HepG2 (cell line): ENCODE measurements at regions not wholly inside any gene's neighbourhood (a gene's known extent, or its start where the extent isn't known, plus 50 kb on each side); places are given as distances from the start of the nearest gene placed in this dataset.

ENCODE experiments used
- ATAC-seq: fragments of 200-7000 bp; cut with Tn5 transposase; 3 replicates; pipeline ENCODE4 v1.9.1; 2020; ENCODE audit warnings: mild to moderate bottlenecking, moderate library complexity
- BruUV-seq: library from RNA; stranded (reverse); fragments of 400-500 nt; replicated peaks from 2 replicates; lab custom pipeline; 2021; lab: Mats Ljungman, UMichigan
- CTCF ChIA-PET: fragments of 300-600 bp; formaldehyde crosslinking; extraction: SDS; loops from one replicate; lab custom pipeline; 2021; ENCODE audit warnings: low total read pairs, inconsistent platforms, low intra/inter-chr PET ratio; lab: Yijun Ruan, JAX
- POLR2A ChIA-PET: fragments of 350-600 bp; sonication (Branson Sonifier 250); formaldehyde crosslinking; loops from one replicate; lab custom pipeline; 2020; ENCODE audit warnings: antibody characterized with exemption, inconsistent platforms; lab: Yijun Ruan, JAX
- DNase-seq: peaks from one replicate; pipeline ENCODE4 v3.0.0-alpha.2; 2015; ENCODE audit warnings: low spot score
- FAIRE-seq: peaks from 3 replicates; lab custom pipeline; 2011; peaks lifted over from hg19 to GRCh38; lab: Jason Lieb, UNC
- H2AFZ ChIP-seq: one replicate; pipeline ENCODE4 v1.6.1; 2011; ENCODE audit warnings: low read length, inconsistent platforms
- H3K27ac ChIP-seq: fragments of 300-600 bp; 3 replicates; pipeline ENCODE4 v1.8.0; 2011; ENCODE audit warnings: mixed run types, mild to moderate bottlenecking, mixed read lengths, low read length, inconsistent platforms; ENCODE audit not compliant: insufficient read depth; ENCODE audit errors: extremely low read length
- H3K27me3 ChIP-seq, 2 experiments: fragments of 200-600 bp in 1 of 2; 2 replicates in 1 of 2; 3 replicates in 1 of 2; pipeline versions ENCODE4 v1.6.0 to v1.8.0; 2011; ENCODE audit warnings: low read length in 2 of 2, mild to moderate bottlenecking in 2 of 2, moderate library complexity in 2 of 2, inconsistent platforms in 1 of 2; ENCODE audit not compliant: insufficient read depth in 2 of 2, control insufficient read depth in 1 of 2
- H3K36me3 ChIP-seq, 2 experiments: fragments of 200-600 bp in 1 of 2; replicated peaks in 1 of 2; 2 replicates in 1 of 2; 3 replicates in 1 of 2; pipeline versions ENCODE4 v1.5.1 to v1.8.0; 2011; ENCODE audit warnings: low read length in 2 of 2, inconsistent platforms in 1 of 2; ENCODE audit not compliant: insufficient read depth in 2 of 2, control insufficient read depth in 1 of 2
- H3K4me1 ChIP-seq: 2 replicates; pipeline ENCODE4 v1.5.1; 2012; ENCODE audit warnings: low read length, inconsistent platforms; ENCODE audit not compliant: insufficient read depth
- H3K4me2 ChIP-seq: 2 replicates; pipeline ENCODE4 v1.6.0; 2011; ENCODE audit warnings: low read depth, low read length, inconsistent platforms
- H3K4me3 ChIP-seq, 3 experiments: fragments of 200-600 bp in 1 of 3; sonication (generic), shearing (Covaris generic) in 1 of 3; replicated peaks in 1 of 3; 2 replicates each; pipeline ENCODE4 v1.5.1; 2011 to 2016; ENCODE audit warnings: low read length in 3 of 3, inconsistent platforms in 2 of 3, low read depth in 2 of 3, mild to moderate bottlenecking in 2 of 3, control low read depth in 1 of 3, mixed read lengths in 1 of 3; ENCODE audit not compliant: insufficient read depth in 1 of 3
- H3K79me2 ChIP-seq: one replicate; pipeline ENCODE4 v1.6.1; 2011; ENCODE audit warnings: low read length, inconsistent platforms; ENCODE audit not compliant: insufficient read depth
- H3K9ac ChIP-seq: 2 replicates; pipeline ENCODE4 v1.6.0; 2011; ENCODE audit warnings: mild to moderate bottlenecking, low read depth, low read length, inconsistent platforms; ENCODE audit not compliant: insufficient read depth
- H3K9me3 ChIP-seq: 2 replicates; pipeline ENCODE4 v1.5.1; 2012; ENCODE audit warnings: mild to moderate bottlenecking, low read length
- H4K20me1 ChIP-seq: 2 replicates; pipeline ENCODE4 v1.6.0; 2011; ENCODE audit warnings: inconsistent platforms, mild to moderate bottlenecking, low read length, moderate library complexity; ENCODE audit not compliant: insufficient read depth
- HOXA9 ChIP-seq: sonication (generic); formaldehyde crosslinking; IDR thresholded peaks from 2 replicates; pipeline ENCODE4 v1.8.1; 2022; ENCODE audit warnings: missing genetic modification reagents, mild to moderate bottlenecking, moderate library complexity, borderline replicate concordance
- MZF1 ChIP-seq: sonication (generic); formaldehyde crosslinking; IDR thresholded peaks from 2 replicates; pipeline ENCODE4 v1.8.1; 2023; ENCODE audit warnings: mild to moderate bottlenecking, missing genetic modification reagents, borderline replicate concordance
- SALL2 ChIP-seq: sonication (generic); formaldehyde crosslinking; IDR thresholded peaks from 2 replicates; pipeline ENCODE4 v1.8.1; 2023; ENCODE audit warnings: mild to moderate bottlenecking, missing genetic modification reagents, inconsistent platforms
- WGBS: methylation state at CpG from one replicate; pipeline ENCODE4 v1.1.6; 2017; ENCODE audit warnings: low lambda C conversion rate; 5-methylcytosine and 5-hydroxymethylcytosine counted together
- in situ Hi-C: cut with HindIII; loops from 2 replicates; pipeline ENCODE4 v1.10.0; 2017; ENCODE audit warnings: low pct_unique_long_range_greater_than_20kb; ENCODE audit not compliant: extremely low pct_ligation_motif_present
- intact Hi-C: fragments of 100-400 bp; cut with micrococcal nuclease; formaldehyde crosslinking; loops from one replicate; pipeline ENCODE4 v1.10.0; 2022; ENCODE audit not compliant: unreplicated experiment
- TF ChIP-seq, protein P1 (sequence below): sonication (generic); formaldehyde crosslinking; IDR thresholded peaks from 2 replicates; pipeline ENCODE4 v1.5.1; 2020; ENCODE audit warnings: missing genetic modification reagents, mild to moderate bottlenecking, borderline replicate concordance
- TF ChIP-seq, protein P2 (sequence below): sonication (generic); formaldehyde crosslinking; IDR thresholded peaks from 2 replicates; pipeline ENCODE4 v1.4.0; 2020; ENCODE audit warnings: missing genetic modification reagents, mild to moderate bottlenecking, borderline replicate concordance
- TF ChIP-seq, protein P3 (sequence below): sonication (generic); formaldehyde crosslinking; IDR thresholded peaks from 2 replicates; pipeline ENCODE4 v1.4.0; 2020; ENCODE audit warnings: missing genetic modification reagents

DNA sequence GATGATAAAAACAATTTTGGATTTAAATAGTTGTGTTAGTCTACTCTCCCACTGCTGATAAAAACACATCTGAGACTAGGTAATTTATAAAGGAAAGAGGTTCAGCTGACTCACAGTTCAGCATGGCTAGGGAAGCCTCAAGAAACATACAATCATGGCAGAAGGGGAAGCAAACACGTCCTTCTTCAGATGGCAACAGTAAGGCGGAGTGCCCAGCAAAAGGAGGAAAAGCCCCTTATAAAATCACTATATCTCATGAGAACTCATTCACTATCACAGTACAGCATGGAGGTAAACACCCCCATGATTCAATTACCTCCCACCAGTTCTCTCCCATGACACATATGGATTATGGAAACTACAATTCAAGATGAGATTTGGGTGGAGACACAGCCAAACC lies 632.1 kb downstream of the SLC16A7 start:
- in situ Hi-C loops = no loop called here
- H2AFZ ChIP-seq = no peak overlapping the region
- BruUV-seq = no TSS peak
- H3K36me3 ChIP-seq = no peaks in the 10 kb centered on the region
- intact Hi-C loops = no loop called here
- TF ChIP-seq HOXA9 (no peak), SALL2 (CRISPR knock-in tag) (no peak), MZF1 (CRISPR knock-in tag) (no peak)
- TF ChIP-seq, protein P1, sequence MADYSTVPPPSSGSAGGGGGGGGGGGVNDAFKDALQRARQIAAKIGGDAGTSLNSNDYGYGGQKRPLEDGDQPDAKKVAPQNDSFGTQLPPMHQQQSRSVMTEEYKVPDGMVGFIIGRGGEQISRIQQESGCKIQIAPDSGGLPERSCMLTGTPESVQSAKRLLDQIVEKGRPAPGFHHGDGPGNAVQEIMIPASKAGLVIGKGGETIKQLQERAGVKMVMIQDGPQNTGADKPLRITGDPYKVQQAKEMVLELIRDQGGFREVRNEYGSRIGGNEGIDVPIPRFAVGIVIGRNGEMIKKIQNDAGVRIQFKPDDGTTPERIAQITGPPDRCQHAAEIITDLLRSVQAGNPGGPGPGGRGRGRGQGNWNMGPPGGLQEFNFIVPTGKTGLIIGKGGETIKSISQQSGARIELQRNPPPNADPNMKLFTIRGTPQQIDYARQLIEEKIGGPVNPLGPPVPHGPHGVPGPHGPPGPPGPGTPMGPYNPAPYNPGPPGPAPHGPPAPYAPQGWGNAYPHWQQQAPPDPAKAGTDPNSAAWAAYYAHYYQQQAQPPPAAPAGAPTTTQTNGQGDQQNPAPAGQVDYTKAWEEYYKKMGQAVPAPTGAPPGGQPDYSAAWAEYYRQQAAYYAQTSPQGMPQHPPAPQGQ (CRISPR knock-in tag) = no peak
- TF ChIP-seq, protein P2, sequence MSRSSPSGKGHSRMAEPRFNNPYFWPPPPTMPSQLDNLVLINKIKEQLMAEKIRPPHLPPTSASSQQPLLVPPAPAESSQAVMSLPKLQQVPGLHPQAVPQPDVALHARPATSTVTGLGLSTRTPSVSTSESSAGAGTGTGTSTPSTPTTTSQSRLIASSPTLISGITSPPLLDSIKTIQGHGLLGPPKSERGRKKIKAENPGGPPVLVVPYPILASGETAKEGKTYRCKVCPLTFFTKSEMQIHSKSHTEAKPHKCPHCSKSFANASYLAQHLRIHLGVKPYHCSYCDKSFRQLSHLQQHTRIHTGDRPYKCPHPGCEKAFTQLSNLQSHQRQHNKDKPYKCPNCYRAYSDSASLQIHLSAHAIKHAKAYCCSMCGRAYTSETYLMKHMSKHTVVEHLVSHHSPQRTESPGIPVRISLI (CRISPR knock-in tag) = no peak
- TF ChIP-seq, protein P3, sequence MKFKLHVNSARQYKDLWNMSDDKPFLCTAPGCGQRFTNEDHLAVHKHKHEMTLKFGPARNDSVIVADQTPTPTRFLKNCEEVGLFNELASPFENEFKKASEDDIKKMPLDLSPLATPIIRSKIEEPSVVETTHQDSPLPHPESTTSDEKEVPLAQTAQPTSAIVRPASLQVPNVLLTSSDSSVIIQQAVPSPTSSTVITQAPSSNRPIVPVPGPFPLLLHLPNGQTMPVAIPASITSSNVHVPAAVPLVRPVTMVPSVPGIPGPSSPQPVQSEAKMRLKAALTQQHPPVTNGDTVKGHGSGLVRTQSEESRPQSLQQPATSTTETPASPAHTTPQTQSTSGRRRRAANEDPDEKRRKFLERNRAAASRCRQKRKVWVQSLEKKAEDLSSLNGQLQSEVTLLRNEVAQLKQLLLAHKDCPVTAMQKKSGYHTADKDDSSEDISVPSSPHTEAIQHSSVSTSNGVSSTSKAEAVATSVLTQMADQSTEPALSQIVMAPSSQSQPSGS (CRISPR knock-in tag) = no peak
- H4K20me1 ChIP-seq = no peaks in the 10 kb centered on the region
- H3K79me2 ChIP-seq = no peaks in the 10 kb centered on the region
- no peaks in the 10 kb centered on the region for H3K4me1 ChIP-seq
- no peak overlapping the region for H3K27ac ChIP-seq
- H3K4me2 ChIP-seq = no peak overlapping the region
- no peak for DNase-seq
- CTCF ChIA-PET = no interaction called here
- no peaks in the 10 kb centered on the region for H3K27me3 ChIP-seq
- 0% methylated on average over 2 of the region's 2 CpGs for WGBS
- ATAC-seq = no peak
- H3K4me3 ChIP-seq = no peak overlapping the region
- 0 out of 2 replicates have a peak, but pooled peaks cover 4% of the 10 kb centered on the region for H3K9me3 ChIP-seq
- no peak overlapping the region for H3K9ac ChIP-seq
- POLR2A ChIA-PET = no interaction called here
- FAIRE-seq = no peak
